HG03175 (cell line): ENCODE measurements at regions not wholly inside any gene's neighbourhood (a gene's known extent, or its start where the extent isn't known, plus 50 kb on each side); places are given as distances from the start of the nearest gene placed in this dataset.
"Not testable (repeated sequence)": the region's sequence is repeated elsewhere in the genome, so short reads cannot be mapped to it uniquely, and the experiment has no call there.

Experiments
- ATAC-seq: cut with Tn5 transposase; IDR thresholded peaks from one replicate; pipeline ENCODE4 v1.9.1; 2021; ENCODE audit warnings: mild to moderate bottlenecking, moderate library complexity; ENCODE audit not compliant: unreplicated experiment

DNA sequence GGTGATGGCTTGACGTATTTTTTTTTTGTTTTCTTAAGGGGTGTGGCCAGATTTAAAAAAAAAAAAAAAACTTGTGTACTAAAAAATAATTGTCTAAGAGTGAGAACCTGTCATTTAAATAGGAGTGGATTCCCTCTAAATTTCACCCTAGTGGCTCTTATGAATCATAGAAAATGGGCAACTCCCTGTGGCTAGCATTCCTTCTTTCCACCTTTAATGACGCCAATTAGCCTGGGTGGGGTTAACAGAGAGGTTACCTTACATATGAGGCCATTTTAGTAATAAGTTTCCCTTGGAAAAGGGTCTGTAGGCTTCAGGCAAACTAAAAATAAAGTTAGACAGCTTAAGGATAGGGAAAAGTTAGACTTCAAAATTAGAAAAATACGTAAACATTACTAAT lies 223.5 kb upstream of the FAM241A start:
- no peak for ATAC-seq

DNA sequence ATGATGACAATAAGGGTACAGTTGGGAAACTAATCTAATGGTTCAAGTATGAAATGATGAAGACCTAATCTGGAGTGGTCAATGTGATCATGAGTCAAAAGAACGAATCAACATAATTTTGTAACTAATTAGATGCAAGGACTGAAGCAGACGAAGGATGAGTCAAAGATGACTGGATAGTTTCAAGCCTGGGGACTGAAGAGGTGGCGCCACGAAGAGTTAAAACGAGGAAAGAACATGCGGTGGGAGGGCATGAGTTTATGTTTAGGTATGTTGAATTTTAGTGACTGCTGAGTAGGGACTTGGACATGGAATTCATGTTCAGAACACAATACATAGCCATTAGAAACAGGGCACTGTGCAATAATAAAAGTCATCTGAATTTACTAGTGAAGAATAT lies 221.5 kb upstream of the FAM241A start:
- no peak for ATAC-seq

DNA sequence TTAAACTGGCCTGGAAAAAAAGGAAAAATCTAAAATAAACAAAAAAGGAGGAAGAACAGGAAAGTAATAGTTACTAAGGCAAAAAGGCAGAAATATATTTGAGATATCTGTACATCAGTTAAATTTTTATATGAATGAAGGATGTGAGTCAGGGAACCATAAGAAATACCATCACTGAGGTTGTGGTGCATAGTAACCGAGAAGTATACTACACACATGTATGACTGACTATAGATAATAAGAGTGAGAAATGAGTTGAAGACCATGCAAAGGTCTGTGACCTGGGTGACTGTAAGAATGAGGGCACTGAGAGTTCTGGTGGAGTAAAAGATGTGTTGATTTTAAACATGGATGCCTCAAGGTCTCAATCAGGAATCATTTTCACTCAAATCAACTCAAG lies 220.6 kb upstream of the FAM241A start:
- ATAC-seq = no peak

DNA sequence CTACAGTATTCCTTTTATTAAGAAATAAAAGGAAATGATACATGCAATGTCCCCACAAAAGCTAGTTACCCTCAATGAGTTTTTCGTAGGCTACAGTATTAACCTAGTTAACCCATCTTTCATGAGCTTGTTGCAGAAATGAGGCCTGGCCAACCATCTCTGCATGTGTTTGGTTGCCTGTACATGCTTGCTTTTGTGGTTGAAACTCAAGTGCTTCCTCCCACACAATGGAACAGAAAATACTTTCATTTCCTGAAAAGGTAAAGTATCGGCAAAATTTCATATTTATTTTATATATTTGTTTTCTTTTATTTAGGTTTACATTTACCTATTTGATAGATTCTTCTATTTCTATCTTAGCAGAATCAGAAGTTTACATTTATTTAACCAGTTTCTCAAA lies 214.6 kb upstream of the FAM241A start:
- ATAC-seq = peak; percentile 100

DNA sequence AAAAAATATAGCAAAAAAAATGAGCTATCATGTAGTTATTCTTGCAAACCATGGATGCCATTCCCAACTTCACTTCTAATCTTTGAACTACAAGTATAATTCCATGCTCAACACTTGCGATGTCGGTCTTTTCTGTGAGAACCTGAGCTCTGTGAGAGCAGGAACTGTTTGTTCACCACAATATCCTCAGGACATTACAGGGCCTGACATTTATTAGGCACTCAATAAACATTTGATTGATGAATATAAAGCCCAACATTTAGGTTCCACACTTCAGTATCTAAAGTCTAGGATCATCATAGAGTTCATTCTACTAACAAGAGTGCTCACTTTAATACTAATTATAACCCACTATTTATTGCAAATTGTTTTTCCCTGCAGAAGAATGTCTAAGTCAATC lies 211.6 kb upstream of the FAM241A start:
- ATAC-seq = no peak

DNA sequence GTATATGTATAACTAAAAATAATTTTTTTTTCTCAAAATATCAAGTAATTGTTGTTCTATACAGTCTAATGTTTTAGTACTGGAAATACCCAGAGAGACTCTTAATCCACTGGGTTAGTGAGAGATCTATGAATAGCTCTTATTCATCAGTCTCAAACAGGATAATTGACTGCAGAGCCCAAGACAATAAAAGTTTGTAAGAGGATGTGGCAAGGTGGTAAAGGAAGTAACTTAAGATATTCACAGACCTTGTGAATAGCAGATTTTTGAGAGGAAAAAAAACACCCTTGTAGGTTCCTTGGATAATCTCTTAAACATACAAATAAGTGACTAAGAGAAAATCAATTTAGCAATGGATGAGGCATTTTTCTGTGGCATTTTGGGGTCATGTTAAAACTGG lies 210.9 kb upstream of the FAM241A start:
- no peak for ATAC-seq

DNA sequence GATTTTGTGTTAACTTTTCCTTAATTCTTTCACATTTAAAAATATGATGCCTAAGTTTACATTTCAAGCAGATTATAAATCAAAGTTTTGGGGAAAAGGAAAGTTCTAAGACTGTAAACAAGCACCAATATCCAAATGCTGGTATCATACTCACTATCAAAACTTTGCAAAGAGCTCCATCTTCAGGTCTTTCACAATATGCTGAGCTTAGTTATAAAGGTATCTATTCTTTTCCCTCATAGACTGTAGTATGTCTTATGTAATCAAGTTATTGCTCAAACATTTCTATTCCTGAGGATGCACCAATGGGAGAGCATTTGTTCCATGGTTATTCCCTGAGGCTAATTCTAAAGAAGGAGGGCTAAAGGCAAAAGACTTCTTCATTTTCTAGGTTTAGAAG lies 207.9 kb upstream of the FAM241A start:
- peak; percentile 86 for ATAC-seq

DNA sequence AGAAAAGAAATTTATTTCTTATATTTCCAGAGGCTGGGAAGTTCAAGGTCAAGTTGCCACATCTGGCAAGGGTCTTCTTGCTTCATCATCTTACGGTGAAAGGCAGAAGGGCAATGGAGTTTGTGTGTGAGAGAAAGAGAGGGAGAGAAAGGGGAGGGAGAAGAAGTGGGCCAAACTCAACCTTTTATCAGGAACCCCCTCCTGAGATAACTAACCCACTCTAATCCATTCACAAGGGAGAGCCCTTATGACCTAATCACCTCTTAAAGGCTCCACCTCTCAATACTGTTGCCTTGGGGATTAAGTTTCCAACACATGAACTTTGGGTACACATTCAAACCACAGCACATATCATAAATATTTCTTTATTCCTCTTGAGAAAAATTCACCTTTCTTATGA lies 203.3 kb upstream of the FAM241A start:
- no peak for ATAC-seq

DNA sequence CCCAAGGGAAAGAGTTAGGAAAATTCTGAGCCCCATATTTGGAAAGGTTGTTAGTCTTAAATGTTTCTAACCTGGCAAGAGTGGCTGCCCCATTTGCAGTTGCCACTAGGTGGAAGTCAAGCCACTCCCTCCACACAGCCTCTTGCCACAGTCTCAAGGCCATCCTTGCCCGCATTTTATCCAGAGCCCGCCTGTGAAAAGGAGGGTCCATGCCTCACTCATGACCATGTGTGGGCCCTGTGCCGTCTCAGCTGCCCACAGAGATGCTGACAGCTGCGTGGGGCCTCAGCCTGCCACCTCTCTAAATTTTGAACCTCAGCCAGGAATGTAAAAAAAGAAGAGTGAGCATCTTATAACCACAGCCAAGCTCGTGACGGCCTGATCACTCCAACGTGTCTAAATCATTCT lies 201.5 kb upstream of the FAM241A start:
- peak; percentile 91 for ATAC-seq

DNA sequence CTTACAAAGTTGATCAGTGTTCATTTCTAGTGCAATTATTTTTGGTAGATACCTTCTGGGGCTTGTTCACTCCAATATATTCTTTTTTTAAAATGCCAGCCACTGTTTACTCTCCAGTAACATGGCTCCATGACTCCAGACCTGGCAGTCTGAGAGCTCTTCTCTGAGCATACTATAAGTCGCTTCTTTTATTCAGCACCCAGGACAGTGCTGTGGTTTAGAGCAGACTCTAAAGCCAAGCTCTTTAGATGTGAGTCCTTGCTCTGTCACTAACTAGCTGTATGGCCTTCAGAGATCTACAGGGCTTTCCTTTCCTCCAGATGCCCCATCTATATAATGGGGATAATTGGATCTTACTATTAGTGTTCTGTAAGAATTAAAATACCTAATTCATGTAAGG lies 200.2 kb upstream of the FAM241A start:
- ATAC-seq = no peak

DNA sequence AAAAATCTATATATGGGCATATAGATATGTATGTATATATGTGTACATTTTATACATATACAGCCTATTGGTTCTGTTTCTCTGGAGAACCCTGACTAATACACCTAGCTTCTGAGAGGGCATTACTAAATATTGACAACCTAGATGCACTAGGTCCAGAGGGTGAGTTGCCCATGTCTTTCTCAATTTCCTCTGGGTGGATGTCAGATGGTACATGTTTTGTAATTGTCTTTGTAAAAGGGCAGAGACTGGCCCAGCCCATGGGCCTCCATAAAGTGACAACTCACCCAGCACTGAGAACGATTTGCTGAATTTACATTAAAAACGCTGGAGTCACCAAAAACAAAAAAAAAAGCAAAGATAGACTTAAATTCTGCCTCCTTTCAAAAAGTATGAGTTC lies 198.5 kb upstream of the FAM241A start:
- no peak for ATAC-seq

DNA sequence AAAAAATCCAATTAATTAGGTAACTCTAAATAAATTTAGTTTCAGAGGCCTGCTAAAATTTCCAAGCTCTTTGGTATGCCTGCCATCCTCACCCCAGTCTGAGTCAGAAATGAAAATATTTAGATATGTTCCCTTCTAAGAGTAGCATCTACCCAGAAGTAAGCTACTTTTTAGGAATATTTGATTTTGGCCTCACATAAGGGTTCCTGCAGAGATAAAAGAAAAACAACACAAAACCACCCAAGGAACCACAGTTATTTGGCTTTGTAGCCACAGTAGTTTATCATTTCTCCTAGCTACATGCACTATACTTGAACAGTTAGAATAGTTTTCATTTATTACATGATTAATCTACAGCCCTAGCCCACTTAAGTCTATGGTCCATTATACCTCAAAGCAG lies 192.6 kb upstream of the FAM241A start:
- ATAC-seq = no peak

DNA sequence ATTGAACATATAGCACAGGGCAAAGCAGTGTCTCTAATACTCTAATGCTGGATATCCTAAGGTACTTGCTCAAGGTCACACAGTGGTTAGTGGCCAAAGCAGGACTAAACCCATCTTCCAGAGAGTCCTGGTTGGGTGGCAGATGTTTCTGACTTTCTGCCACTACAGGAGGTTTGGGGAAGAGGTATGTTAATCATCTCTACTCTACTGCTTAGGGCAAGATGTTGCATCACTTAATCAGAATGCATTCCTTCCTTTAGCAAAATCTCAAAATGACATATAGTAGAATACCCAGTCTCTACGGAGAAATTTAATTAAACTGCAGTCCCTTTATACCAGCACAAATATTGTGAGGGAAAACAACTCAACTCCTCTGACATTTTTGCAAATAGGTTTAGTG lies 190.7 kb upstream of the FAM241A start:
- no peak for ATAC-seq

DNA sequence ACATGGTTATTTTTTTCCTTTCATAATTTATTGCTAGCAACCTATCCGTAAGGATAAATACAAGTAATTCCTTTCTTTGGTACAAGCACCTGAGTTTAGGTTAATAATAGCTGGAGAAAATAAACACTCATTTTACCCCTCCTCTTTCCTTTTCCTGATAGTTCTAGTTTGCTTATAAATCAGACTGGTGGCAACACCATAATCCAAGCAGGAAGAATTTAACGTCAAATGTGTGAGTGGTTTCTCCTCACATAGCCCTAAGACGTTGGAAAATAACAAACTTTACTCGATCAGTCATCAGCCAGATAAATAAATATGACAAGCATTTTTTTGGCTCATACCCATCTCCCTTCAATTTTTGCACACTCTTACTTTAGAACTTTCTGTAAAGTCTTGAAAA lies 190.3 kb upstream of the FAM241A start:
- no peak for ATAC-seq

DNA sequence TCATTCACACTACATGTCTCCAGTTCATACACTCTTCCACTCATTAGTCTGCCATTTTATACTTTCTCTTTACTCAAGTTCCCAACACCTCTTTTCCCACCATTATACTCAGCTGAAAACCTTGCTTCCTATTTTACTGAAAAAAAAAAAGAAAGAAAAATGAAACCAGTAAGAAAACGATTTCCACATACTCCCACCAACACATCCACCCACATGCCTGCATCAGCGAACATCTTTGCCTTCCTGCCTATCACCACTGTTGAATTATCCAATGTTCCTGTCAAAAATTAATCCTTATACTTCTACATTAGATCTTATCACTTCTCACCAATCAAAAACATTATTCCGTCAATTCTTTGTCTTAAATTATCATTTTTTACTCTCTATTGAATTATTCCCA lies 188.1 kb upstream of the FAM241A start:
- ATAC-seq = no peak

DNA sequence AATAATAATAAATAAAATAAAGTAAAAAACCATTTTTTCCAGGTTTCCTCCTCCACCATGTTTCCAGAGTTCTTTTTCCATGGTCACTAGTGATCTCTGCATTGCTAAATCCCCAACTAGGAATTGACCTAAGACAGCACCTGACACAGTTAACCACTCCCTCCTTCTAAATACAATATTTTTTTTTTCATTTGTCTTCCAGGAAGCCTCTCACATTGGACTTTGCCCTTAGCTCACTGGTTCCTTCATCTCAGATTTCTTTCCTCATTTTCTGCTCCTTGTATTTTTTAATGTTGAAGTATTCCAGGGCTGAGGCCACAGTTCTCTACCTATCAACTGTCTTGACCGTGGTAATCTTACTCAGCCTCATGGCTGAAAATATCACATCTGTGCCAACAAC lies 187.3 kb upstream of the FAM241A start:
- ATAC-seq = no peak

DNA sequence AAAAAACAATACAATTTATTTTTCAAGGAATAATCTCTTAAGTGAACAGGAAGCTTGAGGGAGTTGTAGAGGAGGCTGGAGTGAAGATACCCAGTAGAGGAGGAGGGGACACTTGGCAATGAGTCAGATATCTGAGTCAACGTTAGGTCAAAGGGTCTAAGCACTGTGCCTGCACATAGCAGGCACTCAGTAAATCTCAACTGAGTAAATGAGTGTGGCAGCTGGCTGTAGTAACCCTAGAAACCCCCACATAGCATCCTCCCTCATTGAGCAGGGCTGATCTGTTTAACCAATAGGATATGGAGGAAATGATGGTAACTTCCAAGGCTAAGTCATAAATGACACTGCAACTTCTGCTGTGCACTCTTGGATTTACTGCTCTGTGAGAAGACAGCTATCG lies 186.0 kb upstream of the FAM241A start:
- no peak for ATAC-seq

DNA sequence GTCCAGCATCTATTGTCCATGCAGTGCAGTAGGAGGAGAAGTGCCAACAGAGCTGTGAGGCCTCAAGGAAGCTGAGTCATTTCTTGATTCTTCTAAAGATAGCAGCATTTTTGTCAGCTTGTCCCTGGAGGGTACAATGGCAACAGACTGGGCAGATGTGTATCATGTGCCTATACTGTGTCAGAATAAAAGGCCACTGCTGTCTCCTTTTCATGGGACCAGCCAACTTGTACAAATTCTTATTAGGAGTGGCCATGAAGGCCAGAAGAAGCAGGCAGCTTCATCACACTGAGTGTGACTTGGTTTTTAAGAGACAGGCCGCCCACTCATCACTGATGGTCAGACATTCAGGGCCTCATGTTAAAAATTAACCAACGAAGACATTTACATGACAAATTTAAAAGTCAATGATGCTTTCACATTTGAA lies 185.0 kb upstream of the FAM241A start:
- ATAC-seq = peak; percentile 96

DNA sequence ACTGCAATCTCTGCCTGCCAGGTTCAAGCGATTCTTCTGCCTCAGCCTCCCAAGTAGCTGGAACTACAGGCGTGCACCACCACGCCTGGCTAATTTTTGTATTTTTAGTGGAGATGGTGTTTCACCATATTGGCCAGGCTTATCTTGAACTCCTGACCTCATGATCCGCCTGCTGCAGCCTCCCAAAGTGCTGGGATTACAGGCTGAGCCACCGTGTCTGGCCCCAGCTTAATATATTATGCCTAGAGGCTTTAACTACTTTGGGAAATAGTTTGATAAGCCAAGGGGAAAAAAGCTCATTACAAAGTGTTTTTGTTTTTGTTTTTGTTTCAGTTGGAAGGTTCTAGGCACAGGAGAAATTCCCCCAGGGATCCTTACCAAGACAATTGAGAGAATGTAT lies 184.2 kb upstream of the FAM241A start:
- not testable (repeated sequence) for ATAC-seq

DNA sequence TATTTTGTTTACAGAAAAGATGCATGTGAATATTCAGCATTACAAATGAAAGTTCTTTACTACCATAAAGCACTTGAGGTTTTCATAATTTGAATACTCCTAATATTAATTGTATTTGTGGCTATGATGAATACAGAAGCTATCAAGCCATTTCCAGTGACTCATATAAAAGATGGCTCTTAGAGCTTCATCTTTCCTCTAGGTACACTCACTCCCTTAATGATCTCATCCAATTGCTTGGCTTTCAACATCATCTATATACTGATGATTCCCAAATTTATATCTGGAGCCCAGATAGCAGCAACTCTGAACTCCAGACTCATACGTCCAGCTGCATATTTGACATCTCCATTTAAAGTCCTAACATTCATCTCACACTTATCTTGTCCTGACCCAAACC lies 183.4 kb upstream of the FAM241A start:
- ATAC-seq = no peak

DNA sequence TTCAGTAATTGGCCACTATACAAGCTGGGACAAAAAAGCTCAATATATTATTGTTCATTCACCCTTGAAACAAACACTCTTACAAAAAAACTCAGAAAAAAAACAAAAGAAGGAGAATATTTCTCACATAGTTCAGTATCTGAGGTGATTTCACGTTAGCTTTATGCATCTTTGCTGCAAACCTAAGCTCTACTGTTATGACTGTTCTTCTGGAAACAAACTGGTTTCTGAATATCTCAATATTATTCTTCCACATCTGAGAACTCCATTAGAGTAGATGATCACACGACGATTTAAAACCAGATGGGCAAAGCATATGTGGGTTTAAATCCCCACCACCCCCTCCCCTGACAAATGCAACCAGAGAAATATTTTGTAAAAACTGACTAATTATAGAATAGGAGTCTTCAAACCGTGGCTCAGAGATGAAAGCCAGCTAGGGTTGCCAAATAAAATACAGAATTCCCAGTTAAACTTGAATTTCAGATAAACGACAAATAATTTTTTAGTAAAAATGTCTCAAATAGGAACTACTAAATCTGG lies 182.0 kb upstream of the FAM241A start:
- ATAC-seq = no peak

DNA sequence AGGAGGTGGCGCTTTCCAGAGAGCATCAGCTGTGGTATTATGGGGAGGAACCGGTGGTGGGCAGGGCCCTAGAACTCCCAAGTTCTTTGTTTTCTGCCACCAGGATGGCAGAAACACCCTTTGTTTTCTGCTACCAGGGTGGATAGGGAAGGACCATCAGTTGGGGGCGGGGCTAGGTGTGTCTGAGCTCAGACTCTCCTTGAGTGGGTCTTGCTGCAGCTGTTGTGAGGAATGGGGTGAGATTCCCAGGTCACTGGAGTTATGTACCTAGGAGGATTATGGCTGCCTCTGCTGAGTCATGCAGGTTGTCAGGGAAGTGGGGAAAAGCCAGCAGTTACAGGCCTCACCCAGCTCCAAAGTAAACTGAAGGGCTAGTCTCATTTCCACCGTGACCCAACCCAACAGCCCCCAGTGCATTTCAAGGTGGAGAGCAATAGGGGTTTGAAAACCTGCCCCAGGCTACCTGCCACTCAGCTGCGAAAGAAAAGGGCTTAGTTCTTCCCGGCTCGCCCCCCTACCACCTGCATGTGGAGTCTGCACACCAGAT lies 167.8 kb upstream of the FAM241A start:
- no peak for ATAC-seq

DNA sequence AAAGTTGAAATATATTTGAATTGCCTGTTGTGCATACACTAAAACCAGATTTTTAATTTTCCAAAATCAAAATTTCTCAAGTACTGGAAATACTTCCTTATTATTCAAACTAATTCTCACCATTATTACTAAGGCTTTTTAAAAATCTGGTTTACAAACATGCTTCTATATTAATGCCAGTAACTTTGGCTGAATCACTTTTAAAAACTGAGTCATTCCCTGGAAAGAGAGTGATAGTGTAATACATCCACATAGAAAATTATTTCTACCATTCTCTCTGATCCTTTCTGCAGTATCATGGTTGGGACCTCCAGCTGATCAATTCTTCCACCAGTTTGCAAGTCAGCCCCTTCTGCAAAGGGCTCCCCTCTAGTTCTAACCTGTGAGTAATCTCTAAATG lies 165.3 kb upstream of the FAM241A start:
- no peak for ATAC-seq
